Endometrium (tissue), 2 donors: ENCODE measurements at regions not wholly inside any gene's neighbourhood (a gene's known extent, or its start where the extent isn't known, plus 50 kb on each side); places are given as distances from the start of the nearest gene placed in this dataset.
A peak's percentile ranks its signal among the peaks of the same experiment; 100 is the strongest.
"Not testable (repeated sequence)": the region's sequence is repeated elsewhere in the genome, so short reads cannot be mapped to it uniquely, and the experiment has no call there.

Source experiments
- FAIRE-seq: peaks from 2 replicates; lab custom pipeline; 2012; peaks lifted over from hg19 to GRCh38; lab: Jason Lieb, UNC
- donor health status: control.
- donor health status: control.

GRCh38 chr16:31702796-31703195 lies 170.8 kb upstream of the ZNF267 start:
- FAIRE-seq = no peak

GRCh38 chr16:31703526-31704128 lies 170.0 kb upstream of the ZNF267 start:
- FAIRE-seq = no peak

- FAIRE-seq = no peak
Observed at GRCh38 chr16:31704138-31704537, 169.5 kb upstream of the ZNF267 start.

- no peak for FAIRE-seq
Observed at GRCh38 chr16:31705371-31705770, 168.2 kb upstream of the ZNF267 start.

GRCh38 chr16:31706318-31706717 lies 167.3 kb upstream of the ZNF267 start:
- FAIRE-seq = no peak

GRCh38 chr16:31706925-31707324 lies 166.7 kb upstream of the ZNF267 start:
- no peak for FAIRE-seq

- no peak for FAIRE-seq
Observed at GRCh38 chr16:31707743-31708335, 165.8 kb upstream of the ZNF267 start.

- FAIRE-seq = no peak
Observed at GRCh38 chr16:31708348-31708747, 165.3 kb upstream of the ZNF267 start.

- no peak for FAIRE-seq
Observed at GRCh38 chr16:31709181-31709580, 164.4 kb upstream of the ZNF267 start.

GRCh38 chr16:31710134-31710533 lies 163.5 kb upstream of the ZNF267 start:
- FAIRE-seq = no peak

GRCh38 chr16:31710880-31711279 lies 162.7 kb upstream of the ZNF267 start:
- FAIRE-seq = no peak

GRCh38 chr16:31711344-31711845 lies 162.2 kb upstream of the ZNF267 start:
- FAIRE-seq = no peak

- FAIRE-seq = no peak
Observed at GRCh38 chr16:31712064-31712540, 161.5 kb upstream of the ZNF267 start.

- peak; percentile 89 for FAIRE-seq
Observed at GRCh38 chr16:31713071-31713944, 160.3 kb upstream of the ZNF267 start.

- no peak for FAIRE-seq
Observed at GRCh38 chr16:31713945-31714902, 159.4 kb upstream of the ZNF267 start.

GRCh38 chr16:31714903-31715504 lies 158.6 kb upstream of the ZNF267 start:
- FAIRE-seq = no peak

GRCh38 chr16:31715915-31716314 lies 157.7 kb upstream of the ZNF267 start:
- FAIRE-seq = no peak

GRCh38 chr16:31718998-31719397 lies 154.6 kb upstream of the ZNF267 start:
- no peak for FAIRE-seq

- FAIRE-seq = no peak
Observed at GRCh38 chr16:31727553-31727952, 146.1 kb upstream of the ZNF267 start.

GRCh38 chr16:31734265-31734664 lies 139.3 kb upstream of the ZNF267 start:
- no peak for FAIRE-seq

GRCh38 chr16:31745098-31745497 lies 128.5 kb upstream of the ZNF267 start:
- not testable (repeated sequence) for FAIRE-seq
